Body of pancreas (tissue), 4 donors: ENCODE measurements at regions not wholly inside any gene's neighbourhood (a gene's known extent, or its start where the extent isn't known, plus 50 kb on each side); places are given as distances from the start of the nearest gene placed in this dataset.

Source experiments
- ATAC-seq: fragments of 150-250 bp; one replicate; pipeline ENCODE4 v1.9.1; 2016
- DNase-seq, 4 donors: peaks; one replicate each; pipeline ENCODE4 v3.0.0-alpha.2; 2019
- H3K27ac ChIP-seq, 4 donors: fragments of 200-600 bp; sonication (generic); 1 replicate in 3 of 4; 2 replicates in 1 of 4; pipeline versions ENCODE4 v1.5.1 to v1.6.1; 2016 to 2019; ENCODE audit warnings: mild to moderate bottlenecking in 1 of 4, mixed read lengths in 1 of 4, moderate library complexity in 1 of 4
- H3K27me3 ChIP-seq, 2 donors: fragments of 200-600 bp; sonication (generic); one replicate each; pipeline ENCODE4 v1.6.0; 2016; ENCODE audit warnings: mild to moderate bottlenecking in 1 of 2
- H3K36me3 ChIP-seq, 2 donors: fragments of 200-600 bp; sonication (generic); replicated peaks in 1 of 2; 2 replicates each; pipeline ENCODE4 v1.5.1; 2016; ENCODE audit warnings: low read depth in 2 of 2; ENCODE audit not compliant: insufficient read depth in 1 of 2
- H3K4me1 ChIP-seq: fragments of 200-600 bp; sonication (generic); one replicate; pipeline ENCODE4 v1.6.0; 2016
- H3K4me3 ChIP-seq, 2 donors: fragments of 200-600 bp; sonication (generic); 1 replicate in 1 of 2; 2 replicates in 1 of 2; pipeline ENCODE4 v1.5.1; 2016 to 2019
- H3K9me3 ChIP-seq, 3 donors: fragments of 200-600 bp; sonication (generic); 1 replicate in 2 of 3; 2 replicates in 1 of 3; pipeline ENCODE4 v1.5.1; 2016
- CTCF ChIP-seq, 7 experiments: fragments of 450-650 bp in 4 of 7; fragments of 200-600 bp in 3 of 7; sonication (generic) in 3 of 7; IDR thresholded peaks; one replicate each; pipeline ENCODE4 v1.5.1; 2016 to 2019; ENCODE audit warnings: antibody characterized with exemption in 7 of 7
- POLR2A ChIP-seq, 3 donors: fragments of 450-650 bp; IDR thresholded peaks; one replicate each; pipeline ENCODE4 v1.6.1; 2016; ENCODE audit warnings: antibody characterized with exemption in 3 of 3, mild to moderate bottlenecking in 2 of 3
- WGBS, 2 donors: methylation state at CpG; one replicate each; pipeline ENCODE4 v1.1.5; 2017; 5-methylcytosine and 5-hydroxymethylcytosine counted together
- intact Hi-C: fragments of 100-400 bp; cut with DNase I; formaldehyde crosslinking; loops from one replicate; pipeline ENCODE4 v1.15.1; 2023

- no peak for DNase-seq
- WGBS, 2 donors = 76 to 82% methylated on average over 2 of the region's 2 CpGs
- H3K27ac ChIP-seq = no peak overlapping the region
- no peaks in the 10 kb centered on the region for H3K9me3 ChIP-seq
- H3K4me3 ChIP-seq = no peak overlapping the region
- TF ChIP-seq POLR2A (IDR thresholded peaks at IDR 0.05) (no peak), CTCF (IDR thresholded peaks at IDR 0.05) (no peak)
- no peaks in the 10 kb centered on the region for H3K36me3 ChIP-seq
- no peaks in the 10 kb centered on the region for H3K27me3 ChIP-seq
- no peaks in the 10 kb centered on the region for H3K4me1 ChIP-seq
- intact Hi-C loops = no loop called here
- ATAC-seq = no peak
Measured at GRCh38 chr18:44609181-44609941, 71.3 kb upstream of the SETBP1 start.

GRCh38 chr18:44620812-44621211, 59.9 kb upstream of the SETBP1 start:
- TF ChIP-seq POLR2A (IDR thresholded peaks at IDR 0.05) (no peak), CTCF (IDR thresholded peaks at IDR 0.05) (no peak)
- Histone ChIP-seq H3K4me1 (no peaks in the 10 kb centered on the region), H3K9me3 (no peaks in the 10 kb centered on the region), H3K4me3 (no peak overlapping the region), H3K36me3 (no peaks in the 10 kb centered on the region), H3K27ac (no peak overlapping the region), H3K27me3 (no peaks in the 10 kb centered on the region)
- no peak for ATAC-seq
- DNase-seq = no peak
- WGBS, 2 donors = 12 to 19% methylated on average over 1 of the region's 1 CpG
- intact Hi-C loops = no loop called here

- no peaks in the 10 kb centered on the region for H3K9me3 ChIP-seq
- no peaks in the 10 kb centered on the region for H3K36me3 ChIP-seq
- DNase-seq (no peak), ATAC-seq (no peak)
- intact Hi-C loops = no loop called here
- no peak overlapping the region for H3K27ac ChIP-seq
- no peak for TF ChIP-seq POLR2A (IDR thresholded peaks at IDR 0.05)
- no peak for TF ChIP-seq CTCF (IDR thresholded peaks at IDR 0.05)
- no peaks in the 10 kb centered on the region for H3K27me3 ChIP-seq
- H3K4me3 ChIP-seq = no peak overlapping the region
- no peaks in the 10 kb centered on the region for H3K4me1 ChIP-seq
Measured at GRCh38 chr18:44624052-44624451, 56.6 kb upstream of the SETBP1 start.

- Histone ChIP-seq H3K9me3 (no peaks in the 10 kb centered on the region), H3K27me3 (no peaks in the 10 kb centered on the region), H3K36me3 (no peaks in the 10 kb centered on the region), H3K4me1 (no peaks in the 10 kb centered on the region), H3K4me3 (no peak overlapping the region), H3K27ac (no peak overlapping the region)
- intact Hi-C loops = no loop called here
- 84 to 85% methylated on average over 3 of the region's 3 CpGs for WGBS, 2 donors
- TF ChIP-seq CTCF (IDR thresholded peaks at IDR 0.05) = no peak
- no peak for TF ChIP-seq POLR2A (IDR thresholded peaks at IDR 0.05)
- ATAC-seq (no peak), DNase-seq (no peak)
Measured at GRCh38 chr18:44625386-44625785, 55.3 kb upstream of the SETBP1 start.

GRCh38 chr18:44626236-44626635, 54.5 kb upstream of the SETBP1 start:
- 100% methylated on average over 1 of the region's 1 CpG for WGBS, 2 donors
- H3K27me3 ChIP-seq = no peaks in the 10 kb centered on the region
- no peaks in the 10 kb centered on the region for H3K9me3 ChIP-seq
- no peak for DNase-seq
- no peaks in the 10 kb centered on the region for H3K36me3 ChIP-seq
- H3K27ac ChIP-seq = no peak overlapping the region
- ATAC-seq = no peak
- no peaks in the 10 kb centered on the region for H3K4me1 ChIP-seq
- H3K4me3 ChIP-seq = no peak overlapping the region
- TF ChIP-seq POLR2A (IDR thresholded peaks at IDR 0.05) (no peak), CTCF (IDR thresholded peaks at IDR 0.05) (no peak)
- intact Hi-C loops = no loop called here
